ENCODE measurements at regions not wholly inside any gene's neighbourhood (a gene's known extent, or its start where the extent isn't known, plus 50 kb on each side); places are given as distances from the start of the nearest gene placed in this dataset.
"Not testable (repeated sequence)": the region's sequence is repeated elsewhere in the genome, so short reads cannot be mapped to it uniquely, and the experiment has no call there.

- no peak for DNase-seq
Observed at GRCh38 chr2:84129018-84129417, 330.1 kb downstream of the SUCLG1 start.

GRCh38 chr2:84127812-84128211 lies 331.3 kb downstream of the SUCLG1 start:
- DNase-seq, result not testable (repeated sequence)

DNA sequence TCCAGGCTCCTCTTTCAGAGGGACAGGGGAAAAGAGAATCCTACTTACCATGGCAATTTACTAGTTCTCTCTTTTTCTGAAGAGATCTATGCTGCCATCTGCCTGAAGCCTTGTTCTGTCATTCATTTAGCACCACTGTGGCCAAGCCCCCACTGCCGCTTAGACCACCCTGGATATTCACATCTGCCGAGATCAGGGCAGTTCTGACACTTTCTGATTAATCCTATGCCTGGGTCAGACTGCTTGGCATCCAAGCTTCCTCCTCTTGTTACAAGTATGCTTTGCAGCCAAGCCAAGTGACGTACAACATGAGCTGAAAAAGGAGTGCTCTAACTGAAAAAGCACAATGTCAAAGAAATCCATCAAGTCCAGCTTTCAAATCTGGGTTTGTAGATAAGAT lies 332.6 kb downstream of the SUCLG1 start:
- DNase-seq, result no peak

DNA sequence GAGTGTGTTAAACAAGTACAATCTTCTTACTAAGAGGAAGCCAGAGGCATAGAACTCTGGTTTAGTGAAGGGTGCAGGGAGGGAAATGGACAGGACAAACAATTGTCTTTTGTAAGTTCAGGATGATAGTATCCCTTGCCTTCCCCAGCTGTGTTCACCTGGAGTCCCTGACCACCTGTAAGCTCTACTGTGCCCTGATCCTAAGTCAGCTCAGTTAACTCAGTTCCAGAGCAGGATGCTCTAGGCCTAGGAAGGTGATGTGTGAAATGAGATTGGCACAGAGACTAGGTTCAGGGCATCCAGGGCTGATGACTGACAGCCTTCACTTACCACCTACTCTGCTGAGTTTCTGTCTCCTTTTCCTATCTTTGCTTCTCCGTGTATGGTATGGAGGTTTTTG lies 333.0 kb downstream of the SUCLG1 start:
- DNase-seq, result no peak

DNA sequence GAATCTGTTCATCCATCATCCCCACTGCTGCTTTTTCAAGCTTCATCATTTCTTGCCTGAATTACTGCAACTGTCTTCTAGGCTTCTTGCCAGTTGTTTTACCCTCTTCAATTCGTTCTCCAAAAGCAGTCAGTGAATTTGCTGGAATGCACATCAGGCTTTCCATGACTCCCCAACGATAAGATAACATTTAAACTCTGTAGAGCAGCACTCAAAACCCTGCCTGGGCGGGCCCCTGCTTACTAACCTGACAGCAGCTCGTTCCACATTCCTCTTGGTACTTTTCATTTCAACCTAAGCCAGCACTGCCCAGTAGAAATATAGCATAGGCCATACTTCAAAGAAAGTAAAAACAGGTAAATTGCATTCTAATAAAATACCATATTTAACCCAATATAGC lies 342.9 kb downstream of the SUCLG1 start:
- DNase-seq, result no peak

- DNase-seq, result no peak
Observed at GRCh38 chr2:84115173-84115857, 343.8 kb downstream of the SUCLG1 start.

DNA sequence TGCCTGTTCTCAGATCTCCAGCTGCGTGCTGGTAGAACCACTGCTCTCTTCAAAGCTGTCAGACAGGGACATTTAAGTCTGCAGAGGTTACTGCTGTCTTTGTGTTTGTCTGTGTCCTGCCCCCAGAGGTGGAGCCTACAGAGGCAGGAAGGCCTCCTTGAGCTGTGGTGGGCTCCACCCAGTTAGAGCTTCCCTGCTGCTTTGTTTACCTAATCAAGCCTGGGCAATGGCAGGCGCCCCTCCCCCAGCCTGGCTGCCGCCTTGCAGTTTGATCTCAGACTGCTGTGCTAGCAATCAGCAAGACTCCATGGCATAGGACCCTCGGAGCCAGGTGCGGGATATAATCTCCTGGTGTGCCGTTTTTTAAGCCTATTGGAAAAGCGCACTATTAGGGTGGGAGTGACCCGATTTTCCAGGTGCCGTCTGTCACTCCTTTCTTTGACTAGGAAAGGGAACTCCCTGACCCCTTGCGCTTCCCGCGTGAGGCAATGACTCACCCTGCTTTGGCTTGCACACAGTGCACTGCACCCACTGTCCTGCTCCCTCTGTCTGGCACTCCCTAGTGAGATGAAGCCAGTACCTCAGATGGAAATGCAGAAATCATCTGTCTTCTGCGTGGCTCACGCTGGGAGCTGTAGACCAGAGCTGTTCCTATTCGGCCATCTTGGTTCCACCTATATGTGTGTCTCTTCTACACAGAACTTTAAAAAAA lies 355.1 kb downstream of the SUCLG1 start:
- DNase-seq, result not testable (repeated sequence)

DNA sequence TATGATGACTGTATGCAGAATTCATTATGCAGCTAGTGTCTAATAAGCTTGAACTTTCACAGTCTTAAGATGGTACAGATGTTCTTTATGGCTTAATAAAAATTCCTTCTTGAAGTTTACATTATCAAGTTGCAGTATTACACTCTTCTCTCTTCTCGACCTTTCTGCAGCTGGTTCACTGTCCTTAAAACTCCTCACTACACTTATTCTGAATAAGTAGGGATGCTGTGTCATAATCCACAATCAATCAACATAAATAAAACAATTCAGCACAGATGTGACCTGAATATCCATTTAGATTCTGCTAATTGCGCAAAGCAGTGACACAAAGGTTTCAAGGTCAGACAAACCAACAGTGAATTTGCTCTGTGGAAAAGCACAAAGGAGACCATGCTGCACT lies 356.8 kb downstream of the SUCLG1 start:
- DNase-seq, result no peak

DNA sequence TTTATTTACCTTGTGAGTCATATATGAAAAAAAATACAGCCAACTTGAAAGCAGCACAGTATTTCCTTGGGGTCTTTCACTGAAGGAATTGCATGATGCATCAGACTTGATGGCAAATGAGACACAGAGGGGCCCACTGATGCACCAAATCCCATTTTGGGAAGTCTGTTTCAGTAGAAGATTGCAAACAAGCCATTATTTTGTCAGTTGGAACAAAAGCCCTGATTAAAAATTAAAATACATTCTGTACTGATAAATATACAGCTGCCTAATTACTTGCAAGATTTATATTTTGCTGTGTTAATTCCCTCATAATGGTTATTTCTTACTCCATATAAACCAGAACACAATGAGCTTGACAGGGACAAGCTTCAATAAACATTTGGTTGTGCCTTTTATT lies 370.4 kb downstream of the SUCLG1 start:
- DNase-seq, result no peak

DNA sequence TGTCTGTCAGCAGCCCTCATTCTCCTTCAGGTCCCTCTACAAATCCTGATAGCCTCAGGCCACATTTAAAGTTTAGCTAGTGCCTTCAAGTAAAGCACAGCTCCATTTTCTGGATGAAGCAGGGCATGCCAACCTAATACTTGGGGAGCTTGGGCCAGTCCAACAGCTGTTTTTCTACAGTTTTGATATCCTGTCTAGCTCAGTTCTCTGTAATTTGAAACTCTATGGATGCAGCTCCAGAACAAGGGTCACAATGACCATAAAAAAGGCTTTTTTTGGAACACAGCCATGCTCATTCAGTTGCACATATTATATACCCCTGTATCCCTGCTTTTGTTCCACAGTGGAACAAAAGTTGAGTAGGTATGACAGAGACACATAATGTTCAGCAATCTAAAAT lies 373.5 kb downstream of the SUCLG1 start:
- no peak for DNase-seq

- no peak for DNase-seq
Observed at GRCh38 chr2:84084856-84085255, 374.2 kb downstream of the SUCLG1 start.

DNA sequence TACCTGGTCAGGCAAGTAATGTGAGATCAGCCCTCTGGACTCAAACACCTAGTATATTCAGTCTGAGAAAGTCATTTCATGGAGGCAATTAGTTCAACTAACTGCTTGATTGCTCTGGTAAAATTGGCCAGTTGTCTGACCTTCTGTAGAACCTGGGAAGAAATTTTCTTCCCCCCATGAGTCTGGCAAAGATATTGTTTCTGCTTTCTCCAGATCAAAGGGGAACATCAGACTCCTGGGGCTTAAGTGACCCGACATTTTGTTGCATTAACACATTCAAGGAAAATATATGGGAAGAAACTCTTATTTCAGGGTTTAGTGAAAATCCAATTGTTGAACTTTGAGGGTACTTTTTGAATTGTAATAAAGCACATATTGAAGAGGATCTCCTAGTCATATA lies 375.1 kb downstream of the SUCLG1 start:
- no peak for DNase-seq

DNA sequence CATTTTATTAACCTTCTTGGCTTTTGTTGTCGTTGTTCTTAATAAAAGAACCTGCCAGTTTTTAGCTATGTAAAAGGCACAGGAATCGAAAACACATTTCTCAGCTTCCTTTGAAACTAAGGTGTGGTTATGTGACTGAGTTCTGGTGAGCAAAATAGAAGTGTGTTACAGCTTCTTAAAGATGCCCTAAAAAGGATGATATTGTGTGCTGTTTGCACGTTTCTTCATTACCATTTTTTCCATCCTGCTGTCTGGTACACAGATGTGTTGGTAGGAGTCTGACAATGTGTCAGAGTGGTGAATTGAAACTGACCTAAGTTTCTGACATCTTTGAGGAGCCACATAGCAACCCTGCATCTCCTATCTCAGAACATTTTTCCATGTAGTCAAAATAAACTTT lies 380.6 kb downstream of the SUCLG1 start:
- no peak for DNase-seq

- DNase-seq, result peak; percentile 17
Observed at GRCh38 chr2:84077496-84077895, 381.6 kb downstream of the SUCLG1 start.

GRCh38 chr2:84071050-84071449 lies 388.0 kb downstream of the SUCLG1 start:
- DNase-seq, result no peak

- no peak for DNase-seq
Observed at GRCh38 chr2:84065857-84066256, 393.2 kb downstream of the SUCLG1 start.

- no peak for DNase-seq
Observed at GRCh38 chr2:84057917-84058560, 401.0 kb downstream of the SUCLG1 start.

DNA sequence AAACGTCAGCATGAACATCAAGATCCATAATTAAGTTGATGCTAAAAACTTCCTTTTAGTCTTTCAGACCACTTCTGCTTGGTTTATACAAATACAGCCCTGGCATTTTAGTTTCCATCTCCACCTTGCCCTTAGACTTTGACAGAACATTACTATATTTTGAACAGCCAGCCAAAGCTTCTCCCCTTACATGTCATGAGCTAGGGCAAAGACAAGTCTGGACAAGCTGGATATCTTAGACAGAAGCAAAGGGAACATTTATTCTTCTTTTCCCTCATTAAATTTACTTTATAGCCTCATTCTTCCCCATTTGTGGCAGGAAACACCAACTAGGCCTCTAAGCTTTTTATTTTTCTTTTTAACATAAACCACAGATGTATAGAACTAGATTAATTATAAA lies 403.3 kb downstream of the SUCLG1 start:
- no peak for DNase-seq

DNA sequence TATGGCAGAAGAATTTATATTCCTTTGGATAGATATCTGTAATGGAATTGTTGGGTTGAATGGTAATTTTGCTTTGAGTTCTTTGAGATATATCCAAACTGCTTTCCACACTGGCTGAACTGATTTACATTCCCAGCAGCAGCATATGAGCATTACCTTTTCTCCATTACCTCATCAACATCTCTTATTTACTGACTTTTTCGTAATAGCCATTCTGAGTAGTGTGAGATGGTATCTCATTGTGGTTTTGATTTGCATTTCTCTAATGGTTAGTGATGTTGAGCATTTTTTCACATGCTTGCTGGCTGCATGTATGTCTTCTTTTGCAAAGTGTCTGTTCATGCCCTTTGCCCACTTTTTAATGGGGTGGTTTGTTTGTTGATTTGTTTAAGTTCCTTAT lies 404.5 kb downstream of the SUCLG1 start:
- DNase-seq, result not testable (repeated sequence)

- DNase-seq, result no peak
Observed at GRCh38 chr2:84052913-84053312, 406.2 kb downstream of the SUCLG1 start.

DNA sequence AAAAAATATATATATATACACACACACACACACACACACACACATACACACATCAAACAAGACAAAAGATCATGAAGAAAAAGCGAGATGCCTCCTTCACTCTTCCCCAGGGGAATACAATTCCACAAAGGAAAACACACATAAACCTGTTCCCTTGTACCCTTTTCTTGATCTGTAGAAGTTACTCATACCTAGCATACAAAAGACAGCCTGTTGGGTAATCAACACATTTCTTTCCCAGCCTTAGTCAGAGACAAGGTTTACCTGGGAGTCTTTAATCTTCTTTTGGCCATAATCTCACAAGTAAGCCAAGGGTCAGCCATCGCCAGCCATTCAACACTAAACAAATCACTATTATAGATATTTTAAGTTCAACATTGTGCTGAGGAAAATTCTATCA lies 407.0 kb downstream of the SUCLG1 start:
- DNase-seq, result no peak

GRCh38 chr2:84048964-84049363 lies 410.1 kb downstream of the SUCLG1 start:
- no peak for DNase-seq

- no peak for DNase-seq
Observed at GRCh38 chr2:84041506-84041905, 417.6 kb downstream of the SUCLG1 start.

- no peak for DNase-seq
Observed at GRCh38 chr2:84040281-84040680, 418.8 kb downstream of the SUCLG1 start.

Data from fibroblast of skin of right biceps (primary cell).